AG04450 (cell line): ENCODE measurements at regions not wholly inside any gene's neighbourhood (a gene's known extent, or its start where the extent isn't known, plus 50 kb on each side); places are given as distances from the start of the nearest gene placed in this dataset.

ENCODE experiments used
- CTCF ChIA-PET: fragments of 300-600, 350-600 bp; formaldehyde crosslinking; extraction: SDS; loops from one replicate; lab custom pipeline; 2022; ENCODE audit warnings: antibody characterized with exemption, inconsistent platforms; lab: Charles Lee
- POLR2A ChIA-PET: fragments of 350-600 bp; formaldehyde crosslinking; extraction: SDS; loops from one replicate; lab custom pipeline; 2021; ENCODE audit warnings: antibody characterized with exemption, inconsistent platforms; lab: Yijun Ruan, JAX
- DNase-seq: peaks from one replicate; pipeline ENCODE4 v3.0.0-alpha.2; 2011; ENCODE audit warnings: low read depth, low spot score
- H3K27ac ChIP-seq: one replicate; pipeline ENCODE4 v1.5.1; 2012; ENCODE audit warnings: low read depth, low read length, control low read depth
- H3K27me3 ChIP-seq: one replicate; pipeline ENCODE4 v1.6.0; 2012; ENCODE audit warnings: low read length; ENCODE audit not compliant: control insufficient read depth, insufficient read depth
- H3K4me3 ChIP-seq: 2 replicates; pipeline ENCODE4 v1.5.1; 2011; ENCODE audit warnings: mild to moderate bottlenecking, low read depth, low read length, control low read depth
- H3K9me3 ChIP-seq: 2 replicates; pipeline ENCODE4 v1.5.1; 2012; ENCODE audit warnings: low read length; ENCODE audit not compliant: control insufficient read depth, insufficient read depth
- CTCF ChIP-seq: IDR thresholded peaks from 2 replicates; pipeline ENCODE4 v1.5.1; 2011; ENCODE audit warnings: low read depth, low read length, control low read depth, inconsistent platforms

GRCh38 chr4:52329894-52330293 lies 278.8 kb downstream of the SPATA18 start:
- POLR2A ChIA-PET, result no interaction called here
- Histone ChIP-seq H3K4me3 (no peak overlapping the region), H3K27me3 (no peaks in the 10 kb centered on the region), H3K9me3 (no peaks in the 10 kb centered on the region), H3K27ac (no peak overlapping the region)
- no peak for DNase-seq
- no peak for TF ChIP-seq CTCF
- CTCF ChIA-PET, result no interaction called here

DNA sequence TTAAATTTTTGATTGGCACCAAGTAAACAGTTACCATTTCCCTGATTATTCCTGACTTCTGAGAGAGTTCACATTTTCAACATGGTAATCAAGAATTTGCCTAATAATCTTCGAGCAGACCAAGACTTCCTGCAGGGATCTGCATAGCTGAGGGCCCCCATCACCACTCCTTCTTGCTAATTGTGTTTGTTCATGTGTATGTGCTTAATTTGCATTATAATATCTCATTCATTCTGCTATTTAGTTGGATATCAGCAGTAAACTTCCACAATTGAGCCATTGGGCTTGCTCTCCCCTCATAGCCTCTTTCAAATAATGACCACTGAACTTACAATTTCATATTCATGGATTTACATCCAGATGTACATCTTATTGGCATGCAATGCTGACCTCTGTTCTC lies 292.5 kb downstream of the SPATA18 start:
- ChIA-PET POLR2A (no interaction called here), CTCF (no interaction called here)
- Histone ChIP-seq H3K4me3 (no peak overlapping the region), H3K27me3 (no peaks in the 10 kb centered on the region), H3K27ac (no peak overlapping the region), H3K9me3 (no peaks in the 10 kb centered on the region)
- DNase-seq, result no peak
- TF ChIP-seq CTCF, result no peak

DNA sequence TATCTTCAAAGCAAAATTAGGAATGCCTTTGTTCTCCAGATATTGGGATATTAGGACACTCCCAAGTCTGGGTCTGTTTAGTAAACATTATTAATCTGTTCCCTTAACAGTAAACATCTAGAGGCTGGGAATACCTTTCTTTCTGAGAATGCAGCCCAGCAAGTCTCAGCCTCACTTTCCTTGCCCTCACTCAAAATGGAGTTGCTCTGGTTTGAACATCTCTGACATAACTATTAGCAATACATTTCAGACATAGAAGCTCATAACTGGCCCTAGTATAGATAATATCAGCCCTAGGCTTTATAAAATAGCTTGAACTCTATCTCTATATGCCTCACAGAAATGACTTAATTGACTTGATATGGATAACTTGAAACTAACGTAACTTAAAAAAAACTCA lies 299.8 kb downstream of the SPATA18 start:
- ChIA-PET POLR2A (no interaction called here), CTCF (no interaction called here)
- H3K27ac ChIP-seq, result no peak overlapping the region
- no peak overlapping the region for H3K4me3 ChIP-seq
- no peaks in the 10 kb centered on the region for H3K9me3 ChIP-seq
- TF ChIP-seq CTCF, result no peak
- no peak for DNase-seq
- H3K27me3 ChIP-seq, result no peaks in the 10 kb centered on the region

- H3K27me3 ChIP-seq, result no peaks in the 10 kb centered on the region
- ChIA-PET CTCF (no interaction called here), POLR2A (no interaction called here)
- no peak for TF ChIP-seq CTCF
- H3K4me3 ChIP-seq, result no peak overlapping the region
- DNase-seq, result no peak
- H3K9me3 ChIP-seq, result no peaks in the 10 kb centered on the region
- H3K27ac ChIP-seq, result no peak overlapping the region
Measured at GRCh38 chr4:52358366-52358765, 300.7 kb downstream of the USP46 start.

DNA sequence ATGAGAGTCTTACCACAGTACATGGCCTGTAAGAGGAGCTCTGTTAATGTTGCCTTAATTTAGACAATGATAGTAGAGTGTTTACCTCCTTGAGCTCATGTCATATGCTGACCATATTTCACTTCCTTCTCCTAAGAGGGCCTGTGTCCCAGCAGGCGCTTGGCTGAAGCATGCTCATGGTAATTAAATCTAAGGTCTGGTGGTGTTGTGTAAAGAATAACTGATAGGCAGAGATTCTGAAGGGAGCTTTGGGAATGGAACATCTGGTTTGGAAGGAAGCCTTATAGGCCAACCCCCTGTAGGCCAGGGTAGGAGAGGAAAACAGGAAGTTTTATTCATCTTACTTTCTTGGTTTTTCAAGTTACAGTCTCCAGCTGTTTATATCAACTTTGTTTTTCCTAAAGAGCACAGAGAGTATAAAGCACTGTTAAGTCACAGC lies 300.2 kb downstream of the USP46 start:
- no peak overlapping the region for H3K4me3 ChIP-seq
- H3K27ac ChIP-seq, result no peak overlapping the region
- POLR2A ChIA-PET, result no interaction called here
- no peak for TF ChIP-seq CTCF
- no peak for DNase-seq
- H3K9me3 ChIP-seq, result no peaks in the 10 kb centered on the region
- CTCF ChIA-PET, result no interaction called here
- no peaks in the 10 kb centered on the region for H3K27me3 ChIP-seq
